ENCODE measurements at regions not wholly inside any gene's neighbourhood (a gene's known extent, or its start where the extent isn't known, plus 50 kb on each side); places are given as distances from the start of the nearest gene placed in this dataset.

DNA sequence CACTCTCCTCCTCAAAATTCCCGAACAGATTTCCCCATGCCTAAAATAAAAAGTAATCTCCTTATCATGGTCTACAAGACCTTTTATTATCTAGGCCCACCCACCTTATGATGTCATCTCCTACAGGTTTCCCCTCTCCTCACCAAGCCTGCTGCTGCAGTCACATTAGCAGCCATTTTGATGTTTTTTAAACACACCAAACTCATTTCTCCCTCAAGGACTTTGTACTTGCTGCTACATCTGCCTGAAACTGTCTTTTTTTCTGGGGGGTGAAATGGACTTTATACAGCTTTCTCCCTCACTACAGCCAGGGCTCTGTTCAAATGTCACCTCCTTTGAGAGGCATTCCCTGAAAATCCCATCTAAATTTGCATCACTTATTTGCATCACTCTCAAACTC lies 90.2 kb upstream of the TAB3 start:
- H4K20me1 ChIP-seq (ENCODE audit: insufficient read depth, low read length) = no peaks in the 10 kb centered on the region
- H3K4me1 ChIP-seq (ENCODE audit: insufficient read depth, low read length) = no peaks in the 10 kb centered on the region
- H3K36me3 ChIP-seq (ENCODE audit: insufficient read depth, low read length) = no peaks in the 10 kb centered on the region
- no peak overlapping the region for H2AFZ ChIP-seq (ENCODE audit: low read depth, low read length)
- TF ChIP-seq, protein P1, sequence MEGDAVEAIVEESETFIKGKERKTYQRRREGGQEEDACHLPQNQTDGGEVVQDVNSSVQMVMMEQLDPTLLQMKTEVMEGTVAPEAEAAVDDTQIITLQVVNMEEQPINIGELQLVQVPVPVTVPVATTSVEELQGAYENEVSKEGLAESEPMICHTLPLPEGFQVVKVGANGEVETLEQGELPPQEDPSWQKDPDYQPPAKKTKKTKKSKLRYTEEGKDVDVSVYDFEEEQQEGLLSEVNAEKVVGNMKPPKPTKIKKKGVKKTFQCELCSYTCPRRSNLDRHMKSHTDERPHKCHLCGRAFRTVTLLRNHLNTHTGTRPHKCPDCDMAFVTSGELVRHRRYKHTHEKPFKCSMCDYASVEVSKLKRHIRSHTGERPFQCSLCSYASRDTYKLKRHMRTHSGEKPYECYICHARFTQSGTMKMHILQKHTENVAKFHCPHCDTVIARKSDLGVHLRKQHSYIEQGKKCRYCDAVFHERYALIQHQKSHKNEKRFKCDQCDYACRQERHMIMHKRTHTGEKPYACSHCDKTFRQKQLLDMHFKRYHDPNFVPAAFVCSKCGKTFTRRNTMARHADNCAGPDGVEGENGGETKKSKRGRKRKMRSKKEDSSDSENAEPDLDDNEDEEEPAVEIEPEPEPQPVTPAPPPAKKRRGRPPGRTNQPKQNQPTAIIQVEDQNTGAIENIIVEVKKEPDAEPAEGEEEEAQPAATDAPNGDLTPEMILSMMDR (IDR thresholded peaks at IDR 0.05; ENCODE audit: borderline replicate concordance, extremely low read depth, low read length, poor library complexity, severe bottlenecking) = no peak
- no peak overlapping the region for H3K9ac ChIP-seq (ENCODE audit: low read depth, low read length)
- no peaks in the 10 kb centered on the region for H3K79me2 ChIP-seq (ENCODE audit: insufficient read depth, low read length)
- no peak overlapping the region for H3K4me2 ChIP-seq (ENCODE audit: insufficient read depth, low read length)
- DNase-seq (no peak), ATAC-seq (ENCODE audit: insufficient read depth, low read depth) (no peak)
- no peaks in the 10 kb centered on the region for H3K9me3 ChIP-seq (ENCODE audit: insufficient read depth, low read length, severe bottlenecking)
- no peak overlapping the region for H3K4me3 ChIP-seq (ENCODE audit: low read depth in 1 of 2, low read length in 2 of 2)
- no peaks in the 10 kb centered on the region for H3K27me3 ChIP-seq (ENCODE audit: insufficient read depth, low read length, poor library complexity)
- no peak overlapping the region for H3K27ac ChIP-seq (ENCODE audit: low read length)

DNA sequence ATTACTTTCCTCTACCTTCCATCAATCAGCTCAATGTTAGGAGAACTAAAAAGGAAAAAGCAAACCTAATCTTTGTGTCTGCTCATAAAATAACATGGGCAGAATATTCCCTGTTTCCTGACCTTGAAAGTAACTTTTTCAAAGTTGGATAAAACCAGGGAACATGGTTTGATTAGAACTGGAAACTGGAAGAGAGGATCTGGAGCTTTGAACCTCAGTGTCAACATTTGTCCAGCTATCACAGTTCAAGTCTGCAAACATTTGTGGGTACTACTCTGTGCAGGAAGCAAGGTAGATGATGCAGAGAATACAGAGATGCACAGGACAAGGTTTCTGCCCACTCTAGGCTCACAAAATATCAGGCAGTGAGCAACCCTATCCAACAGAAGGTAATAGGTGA lies 86.4 kb upstream of the TAB3 start:
- Histone ChIP-seq H3K4me2 (ENCODE audit: insufficient read depth, low read length) (no peak overlapping the region), H3K79me2 (ENCODE audit: insufficient read depth, low read length) (no peaks in the 10 kb centered on the region), H4K20me1 (ENCODE audit: insufficient read depth, low read length) (no peaks in the 10 kb centered on the region), H3K27me3 (ENCODE audit: insufficient read depth, low read length, poor library complexity) (no peaks in the 10 kb centered on the region), H3K9ac (ENCODE audit: low read depth, low read length) (no peak overlapping the region), H3K9me3 (ENCODE audit: insufficient read depth, low read length, severe bottlenecking) (no peaks in the 10 kb centered on the region), H3K4me1 (ENCODE audit: insufficient read depth, low read length) (no peaks in the 10 kb centered on the region), H3K4me3 (ENCODE audit: low read depth in 1 of 2, low read length in 2 of 2) (no peak overlapping the region), H3K36me3 (ENCODE audit: insufficient read depth, low read length) (no peaks in the 10 kb centered on the region), H2AFZ (ENCODE audit: low read depth, low read length) (no peak overlapping the region), H3K27ac (ENCODE audit: low read length) (no peak overlapping the region)
- DNase-seq (no peak), ATAC-seq (ENCODE audit: insufficient read depth, low read depth) (no peak)
- no peak for TF ChIP-seq EZH2 (IDR thresholded peaks at IDR 0.05; ENCODE audit: borderline replicate concordance, low read depth, low read length, severe bottlenecking)
- TF ChIP-seq, protein P1 (IDR thresholded peaks at IDR 0.05; ENCODE audit: borderline replicate concordance, extremely low read depth, low read length, poor library complexity, severe bottlenecking) = no peak

DNA sequence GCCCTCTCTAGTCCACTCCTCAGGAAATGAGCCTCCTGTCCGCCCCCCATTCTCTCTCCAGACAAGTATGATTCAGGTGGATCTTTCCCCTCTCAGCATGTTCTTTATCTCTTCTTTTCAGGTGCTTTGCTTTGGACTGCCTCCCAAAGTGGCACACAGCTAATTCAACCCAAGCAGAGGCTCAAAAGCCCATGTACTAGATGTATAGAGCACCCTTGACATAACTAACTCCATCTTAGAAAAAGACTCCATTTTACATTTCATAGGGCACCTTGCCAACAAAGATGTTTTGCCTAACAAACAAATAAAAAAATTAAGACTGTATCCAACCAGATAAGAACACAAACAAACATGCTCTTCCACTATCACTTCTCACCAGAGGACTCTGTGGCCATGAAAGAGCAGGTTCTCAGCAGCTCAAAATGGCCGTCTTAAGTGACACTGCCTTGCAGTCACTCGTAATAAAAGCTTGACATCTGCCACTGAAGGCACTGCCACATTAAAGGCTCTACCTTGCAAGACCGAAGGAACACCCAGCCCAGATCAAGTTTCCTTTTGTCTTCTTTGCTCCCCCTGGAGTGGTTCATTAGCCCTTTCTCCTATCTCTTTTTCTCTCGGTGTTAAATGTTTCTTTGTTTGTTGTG lies 84.9 kb upstream of the TAB3 start:
- Histone ChIP-seq H3K9ac (ENCODE audit: low read depth, low read length) (no peak overlapping the region), H4K20me1 (ENCODE audit: insufficient read depth, low read length) (no peaks in the 10 kb centered on the region), H3K9me3 (ENCODE audit: insufficient read depth, low read length, severe bottlenecking) (no peaks in the 10 kb centered on the region), H3K79me2 (ENCODE audit: insufficient read depth, low read length) (no peaks in the 10 kb centered on the region), H3K4me3 (ENCODE audit: low read depth in 1 of 2, low read length in 2 of 2) (no peak overlapping the region), H3K4me1 (ENCODE audit: insufficient read depth, low read length) (no peaks in the 10 kb centered on the region), H2AFZ (ENCODE audit: low read depth, low read length) (no peak overlapping the region), H3K27me3 (ENCODE audit: insufficient read depth, low read length, poor library complexity) (no peaks in the 10 kb centered on the region), H3K36me3 (ENCODE audit: insufficient read depth, low read length) (no peaks in the 10 kb centered on the region), H3K27ac (ENCODE audit: low read length) (no peak overlapping the region), H3K4me2 (ENCODE audit: insufficient read depth, low read length) (no peak overlapping the region)
- no peak for TF ChIP-seq EZH2 (IDR thresholded peaks at IDR 0.05; ENCODE audit: borderline replicate concordance, low read depth, low read length, severe bottlenecking)
- TF ChIP-seq, protein P1 (IDR thresholded peaks at IDR 0.05; ENCODE audit: borderline replicate concordance, extremely low read depth, low read length, poor library complexity, severe bottlenecking) = no peak
- no peak for ATAC-seq (ENCODE audit: insufficient read depth, low read depth)
- DNase-seq = peak; percentile 3

All from DND-41 (cell line).